ENCODE measurements at regions not wholly inside any gene's neighbourhood (a gene's known extent, or its start where the extent isn't known, plus 50 kb on each side); places are given as distances from the start of the nearest gene placed in this dataset.

DNA sequence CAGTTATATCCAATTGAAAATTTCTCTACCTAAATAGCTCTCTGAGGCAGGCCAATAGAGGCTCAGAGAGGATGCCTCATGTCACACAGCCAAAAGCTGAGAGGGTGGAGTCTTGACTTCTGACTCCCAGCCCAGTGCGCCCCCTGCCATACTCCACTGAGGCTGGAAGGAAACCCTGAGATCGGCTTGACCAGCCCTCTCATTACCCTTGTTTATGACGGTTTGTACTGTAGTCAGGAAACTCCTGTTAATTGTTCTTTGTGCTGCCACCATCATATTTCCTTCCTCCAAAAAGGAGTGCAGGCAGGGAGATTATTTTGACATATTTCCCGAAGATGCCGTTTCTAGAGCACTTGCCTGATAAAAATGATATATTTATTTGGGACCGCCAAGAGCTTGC is 107.9 kb downstream of the AIPL1 start:
- Histone ChIP-seq H3K27ac (peak overlapping the region in 1 of 2 donors; percentile 68), H3K27me3 (peaks cover 0 to 30% of the 10 kb centered on the region in 2 donors), H3K9me3 (peaks cover 0 to 4% of the 10 kb centered on the region in 2 donors), H3K4me1 (no peaks in the 10 kb centered on the region), H3K36me3 (no peaks in the 10 kb centered on the region), H3K4me3 (no peak overlapping the region)
- intact Hi-C loops (cut with DNase I; ENCODE audit: low total_unique reads), result no loop called here
- TF ChIP-seq POLR2A (IDR thresholded peaks at IDR 0.05) (no peak), POLR2AphosphoS5 (IDR thresholded peaks at IDR 0.05) (no peak)
- TF ChIP-seq, protein P1, sequence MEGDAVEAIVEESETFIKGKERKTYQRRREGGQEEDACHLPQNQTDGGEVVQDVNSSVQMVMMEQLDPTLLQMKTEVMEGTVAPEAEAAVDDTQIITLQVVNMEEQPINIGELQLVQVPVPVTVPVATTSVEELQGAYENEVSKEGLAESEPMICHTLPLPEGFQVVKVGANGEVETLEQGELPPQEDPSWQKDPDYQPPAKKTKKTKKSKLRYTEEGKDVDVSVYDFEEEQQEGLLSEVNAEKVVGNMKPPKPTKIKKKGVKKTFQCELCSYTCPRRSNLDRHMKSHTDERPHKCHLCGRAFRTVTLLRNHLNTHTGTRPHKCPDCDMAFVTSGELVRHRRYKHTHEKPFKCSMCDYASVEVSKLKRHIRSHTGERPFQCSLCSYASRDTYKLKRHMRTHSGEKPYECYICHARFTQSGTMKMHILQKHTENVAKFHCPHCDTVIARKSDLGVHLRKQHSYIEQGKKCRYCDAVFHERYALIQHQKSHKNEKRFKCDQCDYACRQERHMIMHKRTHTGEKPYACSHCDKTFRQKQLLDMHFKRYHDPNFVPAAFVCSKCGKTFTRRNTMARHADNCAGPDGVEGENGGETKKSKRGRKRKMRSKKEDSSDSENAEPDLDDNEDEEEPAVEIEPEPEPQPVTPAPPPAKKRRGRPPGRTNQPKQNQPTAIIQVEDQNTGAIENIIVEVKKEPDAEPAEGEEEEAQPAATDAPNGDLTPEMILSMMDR (IDR thresholded peaks at IDR 0.05), result no peak
- no peak for DNase-seq (ENCODE audit: low spot score in 2 of 2)

DNA sequence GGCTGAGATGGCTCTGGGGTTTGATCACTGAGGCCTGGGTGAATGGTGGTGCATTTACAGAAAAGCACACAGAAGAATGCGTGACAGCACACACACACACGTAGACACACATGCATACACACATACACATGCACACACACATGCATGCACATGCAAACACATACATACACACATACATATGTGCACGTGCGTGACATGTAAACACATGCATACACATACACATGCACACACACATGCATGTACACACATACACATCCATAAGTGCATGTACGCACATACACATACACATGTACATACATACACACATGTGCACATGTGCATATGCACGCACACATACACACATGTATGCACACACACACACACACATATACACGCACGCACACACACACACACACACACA is 108.4 kb downstream of the AIPL1 start:
- peaks cover 0 to 4% of the 10 kb centered on the region in 2 donors for H3K9me3 ChIP-seq
- DNase-seq (ENCODE audit: low spot score in 2 of 2), result no peak
- no peak overlapping the region for H3K4me3 ChIP-seq
- no peaks in the 10 kb centered on the region for H3K36me3 ChIP-seq
- peaks cover 0 to 30% of the 10 kb centered on the region in 2 donors for H3K27me3 ChIP-seq
- no peaks in the 10 kb centered on the region for H3K4me1 ChIP-seq
- no peak for TF ChIP-seq POLR2A (IDR thresholded peaks at IDR 0.05)
- no peak for TF ChIP-seq POLR2AphosphoS5 (IDR thresholded peaks at IDR 0.05)
- TF ChIP-seq, protein P1 (IDR thresholded peaks at IDR 0.05), result no peak
- H3K27ac ChIP-seq, result peak overlapping the region in 1 of 2 donors; percentile 52
- intact Hi-C loops (cut with DNase I; ENCODE audit: low total_unique reads), result no loop called here

DNA sequence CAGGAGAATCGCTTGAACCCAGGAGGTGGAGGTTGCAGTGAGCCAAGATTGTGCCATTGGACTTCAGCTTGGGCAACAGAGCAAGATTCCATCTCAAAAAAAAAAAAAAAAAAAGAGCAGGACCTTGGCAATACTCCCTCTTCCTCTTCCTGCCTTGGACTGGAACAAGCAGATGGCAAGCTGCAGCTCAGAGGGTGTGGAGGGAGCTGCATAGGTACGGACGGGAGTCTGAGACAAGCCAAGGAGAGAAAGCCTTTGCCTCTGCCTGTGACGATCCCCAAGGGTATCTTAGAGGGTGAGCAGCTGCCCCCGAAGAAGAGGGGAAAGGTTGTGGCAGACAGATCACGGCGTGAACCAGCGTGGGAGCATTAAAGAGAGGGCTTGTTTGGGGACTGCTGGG is 109.2 kb downstream of the AIPL1 start:
- Histone ChIP-seq H3K4me3 (no peak overlapping the region), H3K4me1 (no peaks in the 10 kb centered on the region), H3K27me3 (peaks cover 0 to 30% of the 10 kb centered on the region in 2 donors), H3K27ac (peak overlapping the region in 1 of 2 donors; percentile 52), H3K36me3 (no peaks in the 10 kb centered on the region), H3K9me3 (no peaks in the 10 kb centered on the region)
- intact Hi-C loops (cut with DNase I; ENCODE audit: low total_unique reads), result no loop called here
- no peak for DNase-seq (ENCODE audit: low spot score in 2 of 2)
- TF ChIP-seq POLR2A (IDR thresholded peaks at IDR 0.05), result no peak
- TF ChIP-seq, protein P1 (IDR thresholded peaks at IDR 0.05), result no peak
- no peak for TF ChIP-seq POLR2AphosphoS5 (IDR thresholded peaks at IDR 0.05)

DNA sequence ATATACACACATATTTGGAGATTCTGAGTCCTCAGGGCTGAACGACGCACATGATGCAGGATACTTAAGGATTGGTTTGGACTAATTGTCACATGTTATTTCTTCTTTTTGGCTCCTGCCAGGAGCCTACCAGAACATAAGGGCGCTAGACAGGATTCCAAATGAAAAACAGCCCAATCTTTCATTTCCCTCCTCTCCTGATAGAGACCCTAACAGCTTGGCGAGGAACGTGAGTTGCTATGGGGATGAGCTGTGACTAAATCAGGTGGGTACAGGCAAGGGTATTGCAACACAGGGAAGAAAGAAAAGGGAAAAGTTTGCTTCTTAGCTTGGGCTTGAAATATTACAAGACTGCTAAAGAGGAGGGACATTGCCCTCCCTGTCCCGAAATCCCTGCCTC is 109.9 kb downstream of the AIPL1 start:
- H3K27ac ChIP-seq, result no peak overlapping the region
- H3K27me3 ChIP-seq, result peaks cover 0 to 26% of the 10 kb centered on the region in 2 donors
- no peaks in the 10 kb centered on the region for H3K36me3 ChIP-seq
- DNase-seq (ENCODE audit: low spot score in 2 of 2), result no peak
- H3K4me1 ChIP-seq, result no peaks in the 10 kb centered on the region
- intact Hi-C loops (cut with DNase I; ENCODE audit: low total_unique reads), result no loop called here
- H3K4me3 ChIP-seq, result no peak overlapping the region
- no peak for TF ChIP-seq POLR2A (IDR thresholded peaks at IDR 0.05)
- no peak for TF ChIP-seq POLR2AphosphoS5 (IDR thresholded peaks at IDR 0.05)
- TF ChIP-seq, protein P1 (IDR thresholded peaks at IDR 0.05), result no peak
- H3K9me3 ChIP-seq, result no peaks in the 10 kb centered on the region

DNA sequence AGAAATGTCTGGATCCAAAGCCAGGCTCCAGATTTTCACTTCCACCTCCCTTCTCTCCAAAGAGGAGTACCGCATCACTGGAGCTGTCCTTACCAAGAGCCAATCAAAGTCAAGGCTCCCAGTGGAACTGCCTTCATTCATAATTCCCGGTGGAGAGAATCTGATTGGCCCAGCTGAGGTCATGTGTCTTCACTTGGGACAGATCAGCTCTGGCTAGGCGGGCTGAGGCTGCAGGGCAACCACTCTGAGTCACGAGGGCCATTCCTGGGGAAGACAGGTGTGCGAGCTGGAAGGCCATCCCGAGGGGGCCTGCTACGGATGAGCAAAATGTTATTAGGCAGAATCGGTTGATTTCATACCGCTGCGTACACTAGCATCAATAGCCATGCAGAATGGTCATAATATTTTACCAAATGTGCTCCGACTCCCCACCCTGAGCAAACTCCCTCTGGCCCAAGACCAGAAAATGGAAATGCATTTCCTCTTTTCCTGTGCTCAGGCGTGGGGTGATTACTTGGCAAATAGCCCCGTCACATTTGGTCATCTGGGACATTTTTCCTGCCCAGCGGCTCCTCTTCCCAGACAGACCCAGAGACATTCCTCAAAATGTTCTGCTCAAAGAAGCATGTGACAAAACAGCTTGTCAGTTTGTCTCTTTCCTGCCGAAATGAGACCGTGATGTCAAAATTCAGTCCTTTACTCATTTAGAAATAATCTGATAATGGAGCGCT is 111.1 kb downstream of the AIPL1 start:
- peaks cover 0 to 17% of the 10 kb centered on the region in 2 donors for H3K27me3 ChIP-seq
- H3K36me3 ChIP-seq, result no peaks in the 10 kb centered on the region
- H3K27ac ChIP-seq, result no peak overlapping the region
- no peaks in the 10 kb centered on the region for H3K9me3 ChIP-seq
- H3K4me1 ChIP-seq, result no peaks in the 10 kb centered on the region
- intact Hi-C loops (cut with DNase I; ENCODE audit: low total_unique reads), result no loop called here
- no peak for DNase-seq (ENCODE audit: low spot score in 2 of 2)
- TF ChIP-seq, protein P1 (IDR thresholded peaks at IDR 0.05), result no peak
- TF ChIP-seq POLR2AphosphoS5 (IDR thresholded peaks at IDR 0.05), result no peak
- TF ChIP-seq POLR2A (IDR thresholded peaks at IDR 0.05), result no peak
- no peak overlapping the region for H3K4me3 ChIP-seq
